NCI-H2107 (cell line): ENCODE measurements at regions not wholly inside any gene's neighbourhood (a gene's known extent, or its start where the extent isn't known, plus 50 kb on each side); places are given as distances from the start of the nearest gene placed in this dataset.

Source experiments
- DNase-seq: peaks from one replicate; lab custom pipeline; 2025; lab: John Stamatoyannopoulos, UW

DNA sequence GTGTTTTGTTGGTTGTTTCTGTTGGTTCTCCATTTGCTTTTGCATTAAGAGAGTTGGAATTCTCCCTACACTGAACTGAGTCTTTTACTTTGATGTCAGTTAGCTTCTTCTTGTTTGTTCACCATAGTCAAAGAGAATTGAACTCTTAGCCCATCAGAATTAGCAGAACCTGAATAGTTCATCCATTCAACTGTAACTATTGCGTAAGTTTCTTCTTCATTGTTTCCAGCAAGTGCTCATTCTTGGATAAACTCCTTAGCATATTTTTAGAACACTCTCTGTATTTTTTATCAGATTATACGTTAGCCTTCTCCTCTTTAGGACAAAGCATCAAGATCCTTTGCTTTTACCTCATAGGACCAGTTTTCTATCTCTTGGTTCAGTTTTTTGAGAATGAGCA is 128.4 kb upstream of the RAB11FIP2 start:
- DNase-seq = no peak

GRCh38 chr10:118173296-118173695 is 126.6 kb upstream of the RAB11FIP2 start:
- no peak for DNase-seq

DNA sequence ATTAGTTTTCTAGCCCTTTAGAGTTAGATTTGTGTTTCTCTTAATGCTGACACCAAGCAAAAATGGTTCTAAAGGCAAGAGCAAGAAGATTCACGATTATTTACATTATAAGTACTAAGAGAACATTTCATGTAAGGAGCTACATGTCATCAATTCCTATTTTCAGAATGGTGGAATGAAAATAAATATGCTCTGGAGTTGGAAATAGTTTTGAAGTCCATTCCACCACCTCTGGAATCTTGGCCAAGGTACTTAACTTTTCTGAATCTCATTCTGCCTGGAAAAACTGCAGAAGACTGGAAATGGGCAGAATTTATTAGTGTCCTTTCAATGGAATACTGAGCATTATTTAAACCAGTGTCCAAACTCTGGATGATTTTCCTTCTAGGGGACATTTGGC is 125.1 kb upstream of the RAB11FIP2 start:
- DNase-seq = no peak

- no peak for DNase-seq
Measured at GRCh38 chr10:118167056-118167700, 120.4 kb upstream of the RAB11FIP2 start.

GRCh38 chr10:118163217-118163616 is 116.5 kb upstream of the RAB11FIP2 start:
- DNase-seq = no peak

DNA sequence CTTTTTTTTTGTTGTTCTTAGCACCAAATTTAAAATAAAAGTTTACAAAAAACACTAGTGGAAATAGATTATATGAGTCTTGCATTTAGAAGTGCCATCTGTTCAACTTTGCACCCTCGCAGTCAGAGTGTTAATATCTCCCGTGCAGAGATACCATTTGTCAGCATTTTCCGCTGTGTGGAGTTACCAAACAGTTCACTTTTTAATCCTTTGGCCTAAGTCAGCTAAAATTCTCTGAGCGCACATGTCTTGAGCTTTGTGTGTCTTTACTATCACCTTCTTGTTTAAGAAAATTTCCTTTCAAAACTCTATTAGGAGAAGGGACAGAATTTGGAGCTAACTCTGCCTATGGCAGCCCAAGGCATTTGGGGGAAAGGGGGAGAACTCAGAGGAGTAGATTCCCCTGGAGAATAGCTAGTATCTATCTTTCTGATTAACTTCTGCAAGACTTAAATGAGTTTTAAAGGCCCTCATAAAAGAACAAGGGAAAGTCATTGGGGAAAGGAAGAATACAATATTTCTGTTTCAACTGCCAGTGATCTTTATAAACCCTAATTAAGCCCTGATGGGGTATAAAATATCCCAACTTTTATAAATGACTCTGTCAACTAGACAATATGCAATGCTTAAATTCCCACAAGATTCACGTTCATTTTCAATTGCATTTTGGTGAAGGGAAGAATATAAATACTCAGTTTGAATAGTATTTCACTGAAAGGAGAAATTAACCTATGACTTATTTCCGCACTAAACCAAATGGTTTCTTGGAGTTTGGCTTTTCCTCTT is 114.9 kb upstream of the RAB11FIP2 start:
- no peak for DNase-seq

DNA sequence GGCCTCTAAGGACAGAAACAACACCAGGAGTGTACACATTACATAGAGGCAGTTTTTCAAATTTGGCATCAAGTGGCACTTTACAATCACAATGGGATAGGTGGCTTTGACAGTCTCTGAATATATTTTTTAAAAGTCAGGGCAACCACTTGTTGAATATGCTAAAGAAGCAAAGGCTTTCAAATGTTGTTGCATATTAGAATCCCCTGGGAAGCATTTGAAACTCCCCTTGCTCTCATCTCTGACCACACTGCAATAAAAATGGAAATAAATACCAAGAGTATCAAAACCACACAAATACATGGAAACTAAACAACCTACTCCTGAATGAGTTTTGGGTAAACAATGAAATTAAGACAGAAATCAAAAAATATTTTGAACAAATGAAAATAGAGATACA is 106.5 kb upstream of the RAB11FIP2 start:
- no peak for DNase-seq

DNA sequence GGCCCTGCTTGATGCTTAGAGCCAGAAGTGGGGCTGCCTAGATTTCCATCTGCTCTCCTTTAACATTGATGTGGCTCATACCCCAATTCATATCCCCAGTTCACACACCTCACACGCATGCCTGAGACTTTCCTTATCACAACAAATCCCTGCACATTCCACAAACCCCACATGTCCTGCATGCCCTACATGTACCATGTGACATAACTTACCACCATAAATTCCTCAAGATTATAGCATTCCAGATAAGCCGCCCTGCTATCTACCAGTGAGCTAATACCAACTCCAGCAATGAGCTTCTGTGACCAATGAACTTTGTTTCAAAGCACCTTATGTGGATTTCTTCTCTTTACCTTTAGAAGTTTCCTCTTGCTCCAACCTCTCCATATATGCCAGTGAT is 104.7 kb upstream of the RAB11FIP2 start:
- no peak for DNase-seq

DNA sequence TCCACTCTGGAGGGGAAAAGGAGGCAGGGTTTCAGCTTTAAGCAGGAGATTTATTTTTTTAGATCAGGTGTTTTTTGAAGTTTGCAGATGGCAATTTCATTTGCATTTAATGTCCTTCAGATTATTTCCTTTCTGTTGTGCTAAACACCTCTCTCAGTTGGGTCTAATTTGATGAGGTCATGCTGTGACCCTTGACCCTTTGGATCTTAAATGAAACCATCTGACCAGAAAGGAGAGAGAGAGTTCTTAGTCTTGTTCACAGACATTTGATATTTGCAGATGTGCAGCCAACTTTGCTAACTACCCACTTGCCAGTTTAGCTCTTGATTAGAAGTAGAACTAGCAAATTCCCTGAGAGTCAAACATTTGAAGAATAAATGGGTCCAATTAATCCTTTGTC is 101.5 kb upstream of the RAB11FIP2 start:
- DNase-seq = no peak

DNA sequence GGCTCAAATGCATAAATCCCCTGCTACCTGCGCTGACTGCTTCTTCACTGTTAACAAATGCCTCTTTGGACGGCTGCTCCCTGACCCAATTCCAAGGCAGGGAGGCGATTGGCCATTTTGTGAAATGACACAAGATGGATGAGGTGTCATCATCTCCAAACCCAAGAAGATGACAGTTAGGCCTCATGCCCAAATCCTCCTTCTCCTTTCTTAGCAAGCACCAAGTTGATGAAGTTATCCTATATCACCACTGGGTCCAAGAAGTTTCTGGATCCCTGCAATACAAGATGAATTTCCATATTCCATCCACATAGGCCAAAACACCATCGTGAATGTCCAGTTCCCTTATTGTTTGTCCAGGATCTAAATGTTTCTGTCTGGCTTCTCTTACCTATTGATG is 98.5 kb upstream of the RAB11FIP2 start:
- no peak for DNase-seq

- DNase-seq = no peak
Measured at GRCh38 chr10:118141471-118141870, 94.7 kb upstream of the RAB11FIP2 start.

DNA sequence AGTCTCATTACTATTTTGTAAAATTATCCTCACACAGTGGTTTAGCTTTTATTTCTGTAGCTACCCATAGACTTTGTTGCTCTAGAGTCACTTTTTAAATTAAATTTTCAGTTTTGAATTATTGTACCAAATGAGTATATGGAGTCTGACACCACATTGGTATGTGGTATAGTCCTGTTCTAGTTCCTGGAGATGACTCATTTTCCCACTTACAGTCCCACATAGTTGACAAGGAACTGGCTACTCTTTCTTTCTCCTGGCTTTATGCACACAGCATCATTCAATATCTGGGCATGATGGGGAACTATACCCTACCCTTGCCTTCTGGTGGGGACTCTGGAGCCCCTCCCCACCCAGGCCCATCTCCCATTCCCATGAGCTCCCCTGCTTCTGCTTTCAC is 92.6 kb upstream of the RAB11FIP2 start:
- DNase-seq = no peak

DNA sequence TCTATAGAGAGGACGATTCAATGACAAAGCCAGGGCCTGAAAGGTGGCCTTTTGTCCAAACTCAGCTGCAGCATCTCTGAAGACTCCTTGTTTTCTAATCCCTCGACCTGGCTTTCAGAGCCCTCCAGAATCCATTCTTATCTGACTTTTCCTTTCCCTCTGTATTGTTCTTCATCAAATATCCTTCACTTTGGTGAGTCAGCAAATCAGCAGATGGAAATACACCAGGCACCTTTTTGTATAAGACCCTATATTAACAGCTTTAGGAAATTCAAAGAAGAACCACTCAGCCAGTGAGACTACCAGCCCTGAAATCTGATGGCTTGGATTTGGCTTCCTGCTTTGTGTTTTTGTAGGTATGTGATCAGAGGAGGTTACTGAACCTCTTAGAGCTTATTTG is 81.9 kb upstream of the RAB11FIP2 start:
- DNase-seq = no peak

DNA sequence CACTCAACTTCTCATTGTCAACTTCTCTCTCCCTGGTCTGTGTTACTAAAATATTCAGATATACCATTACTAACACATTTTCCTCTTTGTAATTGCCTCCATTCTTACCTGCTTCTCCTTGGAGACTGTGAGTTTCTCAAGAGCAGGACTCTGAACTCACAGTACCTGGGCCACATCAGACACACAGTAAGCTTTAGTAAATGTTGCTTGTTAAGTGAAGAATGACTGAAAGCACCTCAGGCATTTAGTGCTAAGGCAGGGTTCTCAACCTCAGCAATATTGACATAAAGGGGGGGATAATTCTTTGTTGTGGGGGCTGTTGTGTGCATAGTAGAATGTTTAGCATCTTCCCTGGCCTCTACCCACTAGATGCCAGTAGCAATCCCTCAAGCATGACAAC is 72.0 kb upstream of the RAB11FIP2 start:
- no peak for DNase-seq

GRCh38 chr10:118116715-118117449 is 70.1 kb upstream of the RAB11FIP2 start:
- DNase-seq = no peak

DNA sequence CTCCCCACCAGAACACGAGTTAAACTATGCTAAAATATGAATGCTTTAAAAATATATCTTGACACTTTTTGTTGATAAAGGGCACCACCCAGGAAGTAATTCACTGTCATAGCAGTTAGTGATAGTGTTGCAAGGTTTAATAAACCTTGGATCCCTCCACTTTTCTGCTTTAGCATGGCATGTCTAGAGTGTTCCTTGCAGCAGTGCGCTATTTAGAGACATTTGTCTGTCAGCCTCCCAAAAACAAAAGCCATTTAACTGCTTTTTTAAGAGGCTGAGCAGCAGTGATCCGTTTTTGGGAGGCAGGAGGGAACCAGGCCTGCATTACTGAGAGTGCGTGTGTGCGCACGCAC is 69.6 kb upstream of the RAB11FIP2 start:
- no peak for DNase-seq

- DNase-seq = no peak
Measured at GRCh38 chr10:118115701-118116100, 69.0 kb upstream of the RAB11FIP2 start.

GRCh38 chr10:118114992-118115391 is 68.3 kb upstream of the RAB11FIP2 start:
- no peak for DNase-seq

DNA sequence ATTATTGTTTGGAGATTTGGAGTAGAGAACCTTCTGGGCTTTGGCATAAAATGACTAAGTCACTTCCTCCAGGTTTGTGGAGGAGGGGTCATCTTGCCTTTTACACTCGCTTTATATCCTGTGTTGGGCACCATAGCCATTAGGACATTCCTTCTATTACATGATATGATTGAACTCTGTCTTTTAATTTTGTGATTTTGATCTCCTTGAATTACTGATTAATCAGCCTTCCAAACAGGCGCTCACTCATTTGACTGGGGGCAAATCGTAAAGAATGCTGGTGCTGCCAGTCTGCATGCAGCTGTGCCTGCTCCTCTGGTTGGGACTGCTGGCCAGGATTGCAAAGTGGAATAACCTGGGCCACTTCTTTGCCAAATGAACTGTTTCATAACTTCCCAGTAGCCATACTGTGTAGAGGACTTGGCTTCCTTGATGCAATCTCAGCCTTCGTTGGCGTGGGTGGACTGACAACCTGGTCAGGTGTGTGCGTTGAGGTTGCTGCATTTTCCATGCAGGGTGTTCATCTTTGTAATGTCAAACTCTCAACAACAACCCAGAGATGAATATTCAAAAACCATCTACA is 65.9 kb upstream of the RAB11FIP2 start:
- no peak for DNase-seq

- no peak for DNase-seq
Measured at GRCh38 chr10:118110750-118111149, 64.0 kb upstream of the RAB11FIP2 start.

DNA sequence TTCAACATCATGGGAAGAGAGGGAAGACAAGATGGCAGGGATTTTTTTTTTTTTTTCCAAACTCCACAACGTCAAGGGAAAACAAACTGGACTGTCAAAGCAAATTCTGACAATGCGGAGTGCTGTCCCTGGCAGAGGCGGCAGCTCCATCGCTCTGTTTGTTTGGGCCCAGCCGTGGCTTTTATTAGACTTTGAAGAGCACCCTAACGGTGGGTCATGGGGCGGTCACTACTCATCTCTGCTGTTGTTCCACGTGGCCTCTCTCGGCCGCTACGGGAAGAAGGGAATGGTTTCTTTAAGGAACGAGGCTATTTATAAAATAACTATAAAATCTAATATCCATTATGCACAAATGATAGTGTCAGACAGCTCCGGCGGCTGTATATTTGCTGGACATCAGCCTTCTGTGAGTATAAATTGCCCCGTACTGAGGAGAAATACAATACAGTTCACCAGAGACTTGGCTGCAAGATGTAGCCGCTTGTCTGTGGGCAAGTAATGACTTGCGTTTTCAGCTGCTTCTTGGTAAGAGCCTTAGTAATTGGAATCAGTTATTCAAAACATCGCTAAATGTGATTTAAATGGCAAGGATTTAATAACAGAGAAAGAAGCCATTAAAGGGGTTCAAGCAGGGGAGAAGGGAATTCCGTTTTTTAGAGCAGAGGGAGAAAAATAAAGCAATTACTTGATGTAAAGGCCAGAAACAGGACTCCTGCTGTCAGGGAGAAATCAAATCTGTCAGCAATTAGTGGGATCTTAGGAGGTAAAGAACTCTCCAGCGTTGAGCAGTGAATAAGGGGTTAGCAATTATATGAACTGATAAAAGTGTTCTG is 61.7 kb upstream of the RAB11FIP2 start:
- no peak for DNase-seq

DNA sequence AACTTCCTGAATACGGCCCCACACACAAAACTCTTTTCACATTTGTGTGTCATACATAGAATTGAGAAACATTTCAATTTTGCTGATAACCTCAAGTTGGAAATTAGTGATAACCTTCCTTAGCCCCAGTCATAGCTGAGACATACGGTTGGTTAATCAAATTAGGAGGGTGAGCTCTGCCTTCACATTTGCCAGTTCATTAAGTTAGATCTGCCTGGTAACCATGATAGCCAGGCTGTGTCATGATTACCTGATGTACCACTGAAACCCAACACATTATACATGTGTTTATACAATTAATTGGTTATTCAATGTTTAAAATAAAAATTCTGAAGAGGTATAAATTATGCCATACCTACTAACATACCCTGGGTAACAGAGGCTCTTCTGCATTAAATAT is 60.8 kb upstream of the RAB11FIP2 start:
- DNase-seq = no peak
